Colonic mucosa (tissue), 4 donors: ENCODE measurements at regions not wholly inside any gene's neighbourhood (a gene's known extent, or its start where the extent isn't known, plus 50 kb on each side); places are given as distances from the start of the nearest gene placed in this dataset.

Experiments used
- DNase-seq: peaks from one replicate; pipeline ENCODE4 v3.0.0-alpha.2; 2020
- H3K27ac ChIP-seq: fragments of 200-600 bp; one replicate; pipeline ENCODE4 v1.8.0; 2021
- H3K27me3 ChIP-seq: fragments of 200-600 bp; one replicate; pipeline ENCODE4 v1.8.0; 2021
- H3K36me3 ChIP-seq: fragments of 200-600 bp; one replicate; pipeline ENCODE4 v1.8.0; 2021
- H3K4me1 ChIP-seq: fragments of 200-600 bp; one replicate; pipeline ENCODE4 v1.8.0; 2021; ENCODE audit warnings: mild to moderate bottlenecking
- H3K4me3 ChIP-seq: fragments of 200-600 bp; one replicate; pipeline ENCODE4 v1.8.0; 2021
- H3K9ac ChIP-seq, 2 donors: one replicate each; pipeline ENCODE4 v1.7.0; 2013; ENCODE audit warnings: control low read depth in 2 of 2, low read depth in 2 of 2, low read length in 2 of 2
- H3K9me3 ChIP-seq: fragments of 200-600 bp; one replicate; pipeline ENCODE4 v1.8.0; 2021
- CTCF ChIP-seq: fragments of 200-600 bp; IDR thresholded peaks from one replicate; pipeline ENCODE4 v1.8.0; 2022; ENCODE audit warnings: antibody characterized with exemption, mild to moderate bottlenecking
- intact Hi-C: fragments of 100-400 bp; cut with DNase I; formaldehyde crosslinking; loops from one replicate; pipeline ENCODE4 v1.14.1; 2022
- donor health status: healthy.
- donor health status: DM: no; HTN: no; CAD: no.
- donor health status: DM: no; HTN: no; CAD: no.

- Histone ChIP-seq H3K9ac (no peak overlapping the region), H3K27me3 (no peaks in the 10 kb centered on the region), H3K4me1 (no peaks in the 10 kb centered on the region), H3K4me3 (no peak overlapping the region), H3K27ac (no peak overlapping the region), H3K9me3 (no peaks in the 10 kb centered on the region), H3K36me3 (no peaks in the 10 kb centered on the region)
- intact Hi-C loops, result no loop called here
- no peak for TF ChIP-seq CTCF
- no peak for DNase-seq
These were observed 234.9 kb upstream of the MBL2 start for GRCh38 chr10:53007527-53007842.

- Histone ChIP-seq H3K4me1 (no peaks in the 10 kb centered on the region), H3K27ac (no peak overlapping the region), H3K9ac (no peak overlapping the region), H3K27me3 (no peaks in the 10 kb centered on the region), H3K36me3 (no peaks in the 10 kb centered on the region), H3K4me3 (no peak overlapping the region), H3K9me3 (no peaks in the 10 kb centered on the region)
- intact Hi-C loops, result no loop called here
- no peak for TF ChIP-seq CTCF
- DNase-seq, result no peak
These were observed 234.3 kb upstream of the MBL2 start for GRCh38 chr10:53006663-53007526.

- Histone ChIP-seq H3K9ac (no peak overlapping the region), H3K4me1 (no peaks in the 10 kb centered on the region), H3K36me3 (no peaks in the 10 kb centered on the region), H3K27ac (no peak overlapping the region), H3K27me3 (no peaks in the 10 kb centered on the region), H3K4me3 (no peak overlapping the region), H3K9me3 (no peaks in the 10 kb centered on the region)
- no peak for DNase-seq
- intact Hi-C loops, result no loop called here
- no peak for TF ChIP-seq CTCF
These were observed 233.2 kb upstream of the MBL2 start for GRCh38 chr10:53005612-53006345.

- H3K4me1 ChIP-seq, result peaks cover 3% of the 10 kb centered on the region
- intact Hi-C loops, result no loop called here
- DNase-seq, result no peak
- no peak for TF ChIP-seq CTCF
- H3K36me3 ChIP-seq, result no peaks in the 10 kb centered on the region
- H3K9me3 ChIP-seq, result no peaks in the 10 kb centered on the region
- H3K27ac ChIP-seq, result no peak overlapping the region
- H3K4me3 ChIP-seq, result no peak overlapping the region
- no peak overlapping the region for H3K9ac ChIP-seq
- no peaks in the 10 kb centered on the region for H3K27me3 ChIP-seq
These were observed 230.5 kb upstream of the MBL2 start for GRCh38 chr10:53003094-53003493.

GRCh38 chr10:52999681-53000080 lies 227.1 kb upstream of the MBL2 start:
- H3K27ac ChIP-seq, result no peak overlapping the region
- no peaks in the 10 kb centered on the region for H3K36me3 ChIP-seq
- H3K9me3 ChIP-seq, result no peaks in the 10 kb centered on the region
- H3K4me3 ChIP-seq, result no peak overlapping the region
- TF ChIP-seq CTCF, result no peak
- no peak for DNase-seq
- H3K9ac ChIP-seq, result no peak overlapping the region
- H3K4me1 ChIP-seq, result peaks cover 3% of the 10 kb centered on the region
- intact Hi-C loops, result no loop called here
- no peaks in the 10 kb centered on the region for H3K27me3 ChIP-seq
